ENCODE measurements at regions not wholly inside any gene's neighbourhood (a gene's known extent, or its start where the extent isn't known, plus 50 kb on each side); places are given as distances from the start of the nearest gene placed in this dataset.

- TF ChIP-seq YY1 (IDR thresholded peaks at IDR 0.05): no peak
- no peak for TF ChIP-seq TAF1 (conservative IDR thresholded peaks at IDR 0.05)
These were observed 206.5 kb downstream of the RWDD3 start for GRCh38 chr1:95440511-95440910.

All from liver (tissue), 2 donors.